ENCODE measurements at regions not wholly inside any gene's neighbourhood (a gene's known extent, or its start where the extent isn't known, plus 50 kb on each side); places are given as distances from the start of the nearest gene placed in this dataset.
"Not testable (repeated sequence)": the region's sequence is repeated elsewhere in the genome, so short reads cannot be mapped to it uniquely, and the experiment has no call there.

- H3K27ac ChIP-seq (ENCODE audit: low read depth, low read length); H3K23ac ChIP-seq (ENCODE audit: insufficient read length); H3K4ac ChIP-seq (replicated peaks; ENCODE audit: insufficient read length, low read depth, low read length); H2AFZ ChIP-seq (ENCODE audit: low read length); H4K20me1 ChIP-seq (replicated peaks in 1 of 2; ENCODE audit: control insufficient read depth in 1 of 2, insufficient read depth in 2 of 2, low read length in 2 of 2); DNase-seq (ENCODE audit: low read depth in 1 of 2, low spot score in 2 of 2); H2BK5ac ChIP-seq (ENCODE audit: low read depth, low read length); H2BK15ac ChIP-seq (ENCODE audit: low read length); H3K4me1 ChIP-seq (replicated peaks in 1 of 4; ENCODE audit: control insufficient read depth in 3 of 4, insufficient read depth in 4 of 4, low read length in 3 of 4); H4K5ac ChIP-seq (ENCODE audit: insufficient read length, low read depth, low read length); H3K14ac ChIP-seq (ENCODE audit: insufficient read length); H2BK120ac ChIP-seq (replicated peaks; ENCODE audit: low read depth, low read length); H2BK20ac ChIP-seq (ENCODE audit: low read length); H2AK5ac ChIP-seq (ENCODE audit: low read depth, low read length); H3K36me3 ChIP-seq (ENCODE audit: control insufficient read depth in 2 of 4, insufficient read depth in 4 of 4, low read length in 3 of 4); H3K56ac ChIP-seq (replicated peaks; ENCODE audit: insufficient read length, low read depth, low read length); H3K27me3 ChIP-seq (replicated peaks in 1 of 4; ENCODE audit: control insufficient read depth in 3 of 4, extremely low read depth in 1 of 4, insufficient read depth in 3 of 4, low read length in 3 of 4); H3K18ac ChIP-seq (ENCODE audit: extremely low read depth, low read length); CTCF ChIA-PET (ENCODE audit: partially characterized antibody); H3K4me3 ChIP-seq (ENCODE audit: extremely low read depth in 1 of 4, insufficient read depth in 2 of 4, low read depth in 3 of 4, low read length in 4 of 4); H3K23me2 ChIP-seq (ENCODE audit: low read depth, low read length); H3K79me2 ChIP-seq (ENCODE audit: control insufficient read depth in 1 of 2, insufficient read depth in 2 of 2, low read length in 2 of 2); H4K91ac ChIP-seq (replicated peaks; ENCODE audit: insufficient read length, low read length); H3K9ac ChIP-seq (replicated peaks in 1 of 4; ENCODE audit: extremely low read depth in 1 of 4, low read depth in 3 of 4, low read length in 3 of 4); H3K4me2 ChIP-seq (ENCODE audit: insufficient read depth in 1 of 2, low read depth in 2 of 2, low read length in 2 of 2); H2BK12ac ChIP-seq (ENCODE audit: low read depth, low read length); H4K8ac ChIP-seq (ENCODE audit: extremely low read depth, insufficient read depth, low read length); FAIRE-seq; H3K79me1 ChIP-seq (ENCODE audit: low read depth, low read length); H3K9me3 ChIP-seq (ENCODE audit: insufficient read depth in 2 of 2, low read depth in 1 of 2, low read length in 1 of 2): not testable (repeated sequence)
- WGBS, 2 experiments (ENCODE audit: extremely low coverage in 1 of 2, insufficient coverage in 1 of 2, insufficient read length in 1 of 2, insufficient replicate concordance in 2 of 2, low coverage in 1 of 2, low lambda C conversion rate in 2 of 2, missing lambda C conversion rate in 1 of 2) = 96% methylated on average over 11 of the region's 12 CpGs; no CpG with 5 or more reads in 1 of the 2 experiments
- POLR2A ChIA-PET (ENCODE audit: partially characterized antibody) = interaction anchor here (1.0 kb wide), 1 partner anchor 523 kb away, joined by 3 read pairs; no protein-coding TSS in a partner anchor
Measured at GRCh38 chr2:208800887-208801286, 394.3 kb downstream of the PTH2R start.
